8988T (cell line): ENCODE measurements at regions not wholly inside any gene's neighbourhood (a gene's known extent, or its start where the extent isn't known, plus 50 kb on each side); places are given as distances from the start of the nearest gene placed in this dataset.

Source experiments
- DNase-seq: peaks from one replicate; pipeline ENCODE4 v3.0.0; 2011

DNA sequence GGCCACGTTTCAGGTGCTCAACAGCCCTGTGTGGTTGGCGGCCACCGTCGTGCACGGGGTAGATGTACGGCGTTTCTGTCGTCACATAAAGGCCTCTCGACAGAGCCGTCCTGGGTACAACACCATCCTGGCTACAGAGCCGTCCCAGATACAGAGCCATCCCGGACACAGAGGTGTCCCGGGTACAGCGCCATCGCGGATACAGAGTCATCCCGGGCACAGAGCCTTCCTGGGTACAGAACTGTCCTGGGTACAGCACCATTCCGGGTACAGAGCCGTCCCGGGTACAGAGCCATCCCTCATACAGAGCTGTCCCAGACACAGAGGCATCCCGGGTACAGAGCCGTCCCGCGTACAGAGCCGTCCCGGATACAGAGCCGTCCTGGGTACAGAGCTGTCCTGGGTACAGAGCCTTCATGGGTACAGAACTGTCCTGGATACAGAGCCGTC, 222.7 kb upstream of the SOX1 start:
- no peak for DNase-seq

GRCh38 chr13:111844682-111845081, 222.3 kb upstream of the SOX1 start:
- no peak for DNase-seq

GRCh38 chr13:111845621-111846351, 221.2 kb upstream of the SOX1 start:
- no peak for DNase-seq

GRCh38 chr13:111846391-111847159, 220.4 kb upstream of the SOX1 start:
- DNase-seq = no peak

DNA sequence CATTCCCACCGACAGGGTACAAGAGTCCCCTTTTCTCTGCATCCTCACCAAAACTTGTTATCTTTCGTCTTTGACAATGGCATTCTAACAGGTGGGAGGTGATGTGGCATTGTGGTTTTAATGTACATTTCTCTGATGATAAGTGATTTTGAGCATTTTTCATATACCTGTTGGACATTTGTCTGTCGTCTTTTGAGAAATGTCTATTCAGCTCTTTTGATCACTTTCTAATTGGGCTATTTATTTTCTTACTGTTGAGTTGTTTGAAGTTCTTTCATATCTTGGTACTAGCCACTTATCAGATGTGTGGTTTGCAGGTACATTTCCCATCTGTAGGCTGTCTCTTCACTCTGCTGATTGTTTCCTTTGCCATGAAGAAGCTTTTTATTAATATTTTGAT, 219.0 kb upstream of the SOX1 start:
- no peak for DNase-seq

DNA sequence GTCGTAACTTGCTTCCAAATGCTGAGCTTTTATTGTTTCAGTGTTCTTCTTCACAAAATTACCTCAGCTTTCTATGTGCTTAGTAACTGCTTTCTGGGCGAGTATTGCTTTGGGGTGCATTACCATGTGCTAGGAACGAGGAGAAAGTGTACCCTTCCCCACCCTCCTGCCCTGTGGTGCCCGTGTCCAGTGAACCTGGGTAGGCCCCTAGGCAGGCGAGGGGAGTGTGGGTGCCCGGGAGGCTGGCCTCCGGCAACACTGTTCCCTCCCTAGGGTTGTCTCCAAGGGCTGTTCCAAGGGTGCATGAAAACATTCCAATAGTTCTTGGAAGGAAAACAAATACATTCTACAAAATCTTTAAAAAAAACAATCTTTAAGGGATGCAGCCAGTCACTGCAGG, 216.5 kb upstream of the SOX1 start:
- no peak for DNase-seq

GRCh38 chr13:111850976-111851375, 216.0 kb upstream of the SOX1 start:
- DNase-seq = no peak

DNA sequence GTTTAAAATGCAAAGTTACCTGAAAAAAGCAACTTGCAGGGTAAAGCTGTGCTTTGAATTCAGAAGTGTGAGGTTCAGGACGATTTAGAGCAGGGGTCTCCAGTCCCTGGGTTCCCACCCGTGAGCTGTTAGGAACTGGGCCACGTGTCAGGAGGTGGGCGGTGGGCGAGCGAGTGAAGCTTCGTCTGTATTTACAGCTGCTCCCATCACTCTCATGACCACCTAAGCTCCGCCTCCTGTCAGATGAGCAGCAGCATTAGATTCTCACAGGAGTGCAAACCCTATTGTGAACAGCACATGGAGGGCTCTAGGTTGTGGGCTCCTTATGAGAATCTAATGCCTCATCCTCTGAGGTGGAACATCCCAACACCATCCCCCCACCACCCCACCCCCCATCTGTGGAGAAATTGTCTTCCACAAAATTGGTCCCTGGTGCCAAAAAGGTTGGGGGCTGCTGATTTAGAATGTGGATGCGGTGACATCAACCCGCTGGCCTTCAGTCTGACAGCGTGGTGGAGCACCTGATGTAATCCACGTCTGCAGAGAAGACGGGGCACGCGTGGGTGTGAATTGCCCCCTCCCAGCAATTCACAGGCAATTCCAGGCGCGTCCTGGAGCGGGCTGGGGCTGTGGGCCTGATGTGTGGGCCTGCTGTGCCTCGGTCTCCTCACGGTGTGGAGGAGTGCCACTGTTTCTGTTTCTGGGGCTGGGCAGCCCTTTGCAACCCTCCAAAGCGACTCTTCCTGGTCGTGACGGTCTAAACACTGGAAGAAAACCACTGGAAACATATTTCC, 214.0 kb upstream of the SOX1 start:
- no peak for DNase-seq

DNA sequence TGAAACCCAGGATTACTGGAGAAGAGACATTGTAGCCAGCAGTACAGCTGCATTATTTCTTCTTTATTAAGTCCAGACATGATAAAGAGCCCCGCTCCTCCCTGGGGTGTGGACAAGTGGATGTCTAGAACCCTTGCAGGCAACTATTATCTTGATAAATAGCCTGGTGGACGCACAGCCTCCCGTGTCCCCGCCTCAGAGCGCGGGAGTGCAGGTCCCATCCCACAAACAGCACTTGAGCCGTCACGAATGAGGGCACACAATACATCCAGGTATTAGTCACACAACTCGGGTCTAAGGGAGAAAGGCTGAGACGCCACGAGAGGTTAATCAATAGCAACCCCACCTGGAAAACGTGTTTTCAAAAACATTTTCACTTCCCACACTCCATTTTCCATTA, 213.2 kb upstream of the SOX1 start:
- no peak for DNase-seq

- no peak for DNase-seq
Observed at GRCh38 chr13:111854403-111854802, 212.5 kb upstream of the SOX1 start.

DNA sequence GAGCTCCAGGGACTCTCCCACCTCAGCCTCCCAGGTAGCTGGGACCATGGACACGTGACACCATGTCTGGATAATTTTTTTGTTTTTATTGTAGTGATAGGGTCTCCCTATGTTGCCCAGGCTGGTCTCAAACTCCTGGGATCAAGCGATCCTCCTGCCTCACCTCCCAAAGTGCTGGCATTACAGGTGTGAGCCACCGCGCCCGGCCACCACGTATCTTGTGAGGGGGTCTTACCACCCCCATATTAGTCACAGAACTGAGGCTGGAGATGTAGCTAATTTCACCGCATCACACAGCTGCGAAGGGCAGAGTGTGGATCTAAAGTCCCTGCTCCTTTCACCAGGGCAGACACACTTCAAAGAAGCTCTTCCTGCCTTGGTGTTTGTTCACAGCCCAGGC, 211.8 kb upstream of the SOX1 start:
- DNase-seq = no peak

DNA sequence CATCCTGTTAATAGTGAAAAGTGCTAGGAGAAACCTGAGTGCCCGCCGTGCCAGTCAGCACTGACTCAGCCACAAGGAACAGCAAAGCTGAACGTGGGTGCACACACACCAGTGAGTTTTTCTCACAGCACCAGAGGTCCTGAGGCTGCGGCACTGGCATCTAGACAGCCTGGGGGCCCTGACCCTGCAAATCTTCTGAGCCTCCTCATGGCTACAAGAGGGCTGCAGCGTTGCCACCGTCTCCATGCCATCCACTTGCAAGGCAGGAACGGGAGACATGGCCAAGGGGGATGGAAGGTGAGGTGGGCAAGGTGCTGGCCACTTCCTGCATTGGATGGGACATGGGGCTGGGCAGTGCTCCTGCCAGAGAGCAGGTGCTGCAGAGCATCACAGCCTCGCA, 211.2 kb upstream of the SOX1 start:
- no peak for DNase-seq

DNA sequence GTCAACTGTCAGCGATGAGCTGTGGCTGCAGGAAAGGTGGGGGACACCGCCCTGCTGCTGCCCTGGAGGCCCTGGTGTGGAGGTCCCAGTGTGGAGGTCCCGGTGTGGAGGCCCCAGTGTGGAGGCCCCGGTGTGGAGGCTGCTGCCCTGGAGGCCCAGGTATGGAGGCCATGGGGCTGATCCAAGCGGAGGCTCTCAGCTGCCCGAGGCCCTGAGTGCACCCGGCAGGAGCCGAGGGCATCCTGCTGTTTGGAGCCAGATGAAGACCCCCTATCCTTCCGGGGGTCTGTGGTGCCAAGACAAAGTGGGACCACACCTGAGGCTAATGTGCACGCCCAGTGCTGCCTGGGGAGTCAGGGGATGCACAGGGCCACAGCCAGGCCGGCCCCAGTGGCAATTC, 210.4 kb upstream of the SOX1 start:
- no peak for DNase-seq

- no peak for DNase-seq
Observed at GRCh38 chr13:111857336-111857735, 209.6 kb upstream of the SOX1 start.

DNA sequence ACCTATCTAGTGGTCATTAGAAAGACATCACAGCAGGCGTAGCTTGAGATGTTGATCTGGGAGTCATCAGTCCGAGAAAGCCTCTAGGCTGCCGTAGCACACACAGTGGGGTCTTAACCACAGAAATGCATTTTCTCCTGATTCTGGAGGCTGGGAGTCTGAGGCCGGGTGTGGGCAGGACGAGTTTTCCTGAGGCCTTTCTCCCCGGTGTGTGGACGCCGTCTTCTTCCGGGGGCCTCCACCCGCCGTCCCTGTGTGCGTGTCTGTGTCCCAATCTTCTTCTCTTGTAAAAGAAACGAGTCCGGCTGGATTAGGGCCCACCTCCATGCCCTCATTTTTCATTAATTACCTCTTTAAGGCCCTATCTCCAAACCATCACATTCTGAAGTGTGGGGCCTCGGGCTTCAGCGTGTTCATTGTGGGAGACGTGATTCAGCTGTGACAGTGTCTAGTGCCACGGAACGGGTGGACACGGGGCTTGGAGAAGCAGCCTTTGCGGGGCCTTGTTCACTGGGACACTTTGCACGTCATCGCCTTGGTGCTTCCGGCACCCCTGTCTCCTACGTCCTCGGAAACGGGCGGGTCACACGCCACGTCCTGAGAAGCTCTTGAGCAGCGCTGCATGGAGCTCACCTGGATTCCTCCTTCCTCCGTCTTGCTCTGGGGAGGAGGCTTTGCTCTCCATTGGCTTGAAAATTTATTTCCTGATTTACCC, 208.9 kb upstream of the SOX1 start:
- no peak for DNase-seq

DNA sequence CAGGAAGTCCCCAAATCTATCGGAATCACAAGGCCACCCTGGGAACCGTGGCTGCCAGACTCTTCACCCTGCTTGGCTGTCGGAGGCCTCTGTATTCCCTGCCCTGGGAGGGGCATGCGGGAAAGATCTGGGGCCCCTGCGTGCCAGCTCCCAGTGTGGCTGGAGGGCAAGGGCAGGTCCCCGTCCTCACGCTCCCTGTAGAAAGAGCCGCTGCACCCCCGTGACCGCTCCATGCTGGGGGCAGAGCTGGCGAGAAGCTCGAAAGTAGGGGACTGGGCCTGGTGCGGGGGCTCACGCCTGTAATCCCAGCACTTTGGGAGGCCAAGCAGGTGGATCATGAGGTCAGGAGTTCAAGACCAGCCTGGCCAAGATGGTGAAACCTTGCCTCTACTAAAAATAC, 208.4 kb upstream of the SOX1 start:
- DNase-seq = no peak

DNA sequence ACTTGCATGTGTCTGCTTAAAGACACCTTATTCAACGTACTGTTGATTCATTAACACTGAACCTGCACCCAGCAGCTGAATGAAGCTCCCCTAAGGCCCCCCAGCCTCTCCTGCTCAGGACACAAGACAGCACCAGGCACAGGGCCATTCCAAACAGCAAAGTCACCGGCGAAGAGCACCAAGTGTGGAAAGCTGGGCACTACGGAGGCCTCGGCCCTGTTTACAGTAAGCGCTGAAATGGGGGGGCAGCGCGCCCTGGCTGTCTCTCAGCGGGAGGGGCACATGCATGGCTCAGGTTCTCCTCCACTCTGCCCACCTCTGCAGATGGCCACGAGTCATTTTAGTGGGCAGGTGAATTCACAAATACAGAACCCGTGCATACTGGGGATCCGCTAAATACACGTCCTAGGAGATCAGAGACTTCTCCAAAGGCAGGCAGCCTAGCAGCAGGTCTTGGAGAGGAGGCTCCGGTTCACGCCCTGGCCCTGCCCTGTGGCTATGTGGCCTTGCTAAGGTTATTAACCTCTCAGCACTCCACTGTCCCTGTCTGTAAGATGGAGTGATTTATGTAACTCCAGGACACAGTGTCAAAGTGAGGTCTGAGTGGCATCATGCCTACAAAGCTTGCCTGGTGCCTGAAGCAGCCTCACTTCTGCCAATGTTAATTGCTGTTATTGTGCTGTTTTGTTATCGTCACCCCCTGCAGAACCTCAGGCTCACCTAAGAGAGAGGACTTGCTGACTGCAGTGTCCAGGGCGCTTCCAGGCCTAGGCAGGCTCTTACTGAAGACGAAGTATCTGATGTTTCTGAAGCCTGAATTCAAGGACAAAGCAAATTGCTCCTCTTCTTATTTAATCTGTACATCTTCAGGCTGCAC, 207.4 kb upstream of the SOX1 start:
- no peak for DNase-seq

DNA sequence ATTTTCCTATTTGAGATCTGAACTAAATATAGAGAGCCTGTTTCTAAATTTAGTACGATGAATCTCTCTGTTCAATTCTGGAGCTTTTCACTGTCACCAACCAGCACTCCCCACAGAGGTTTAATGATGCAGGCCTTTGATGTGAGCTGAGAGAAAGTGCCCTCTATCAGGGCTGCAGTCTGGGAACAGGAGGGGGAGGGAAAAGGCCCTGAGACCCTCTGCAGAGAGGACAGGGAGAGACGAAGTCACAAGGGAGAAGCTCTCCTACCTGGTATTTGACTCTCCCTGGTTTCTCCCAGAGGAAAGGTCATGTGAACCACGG, 206.8 kb upstream of the SOX1 start:
- no peak for DNase-seq

GRCh38 chr13:111861319-111861718, 205.6 kb upstream of the SOX1 start:
- DNase-seq = no peak

- DNase-seq = no peak
Observed at GRCh38 chr13:111861766-111862366, 205.1 kb upstream of the SOX1 start.
